ENCODE measurements at regions not wholly inside any gene's neighbourhood (a gene's known extent, or its start where the extent isn't known, plus 50 kb on each side); places are given as distances from the start of the nearest gene placed in this dataset.
A peak's percentile ranks its signal among the peaks of the same experiment; 100 is the strongest.

DNA sequence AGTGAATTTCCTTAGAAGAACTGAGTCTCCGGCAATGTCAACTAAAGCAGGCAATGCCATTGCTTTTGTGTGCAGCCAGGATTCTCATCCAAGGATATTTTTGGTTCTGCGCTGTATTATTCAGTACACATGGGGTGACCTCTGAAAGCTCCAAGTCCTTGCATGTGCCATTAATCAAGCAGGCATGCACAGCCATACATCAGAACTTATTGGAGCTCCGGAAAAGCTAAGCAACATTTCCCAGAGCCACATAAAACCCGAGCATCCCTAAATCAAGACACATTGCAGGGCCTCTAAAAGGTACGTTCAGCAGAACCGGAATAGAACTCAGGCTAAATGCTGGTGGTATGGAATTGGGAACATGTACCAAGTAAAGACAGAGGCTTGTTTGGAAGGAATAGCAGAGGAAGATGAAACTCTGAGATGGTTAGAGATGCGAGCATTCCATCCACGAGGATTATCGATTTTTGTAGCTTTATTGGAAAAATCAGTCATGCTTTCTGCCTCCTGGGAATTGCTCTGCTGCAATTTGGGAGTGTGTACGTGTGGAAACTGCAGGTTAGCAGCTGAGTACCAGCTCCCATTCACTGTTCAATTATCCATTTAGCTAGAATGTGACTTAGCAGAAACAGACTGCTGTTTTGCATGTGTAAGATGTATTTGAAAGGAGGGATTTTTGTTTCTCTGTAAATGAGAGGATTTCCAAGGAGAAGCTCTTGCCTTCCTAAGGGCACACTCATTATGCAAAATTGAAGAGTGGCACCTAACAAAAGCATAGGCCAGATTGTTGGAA lies 143.7 kb upstream of the WWC1 start:
- H3K4me3 ChIP-seq (ENCODE audit: low read length): peak overlapping the region; percentile 16
- TF ChIP-seq, protein P1, sequence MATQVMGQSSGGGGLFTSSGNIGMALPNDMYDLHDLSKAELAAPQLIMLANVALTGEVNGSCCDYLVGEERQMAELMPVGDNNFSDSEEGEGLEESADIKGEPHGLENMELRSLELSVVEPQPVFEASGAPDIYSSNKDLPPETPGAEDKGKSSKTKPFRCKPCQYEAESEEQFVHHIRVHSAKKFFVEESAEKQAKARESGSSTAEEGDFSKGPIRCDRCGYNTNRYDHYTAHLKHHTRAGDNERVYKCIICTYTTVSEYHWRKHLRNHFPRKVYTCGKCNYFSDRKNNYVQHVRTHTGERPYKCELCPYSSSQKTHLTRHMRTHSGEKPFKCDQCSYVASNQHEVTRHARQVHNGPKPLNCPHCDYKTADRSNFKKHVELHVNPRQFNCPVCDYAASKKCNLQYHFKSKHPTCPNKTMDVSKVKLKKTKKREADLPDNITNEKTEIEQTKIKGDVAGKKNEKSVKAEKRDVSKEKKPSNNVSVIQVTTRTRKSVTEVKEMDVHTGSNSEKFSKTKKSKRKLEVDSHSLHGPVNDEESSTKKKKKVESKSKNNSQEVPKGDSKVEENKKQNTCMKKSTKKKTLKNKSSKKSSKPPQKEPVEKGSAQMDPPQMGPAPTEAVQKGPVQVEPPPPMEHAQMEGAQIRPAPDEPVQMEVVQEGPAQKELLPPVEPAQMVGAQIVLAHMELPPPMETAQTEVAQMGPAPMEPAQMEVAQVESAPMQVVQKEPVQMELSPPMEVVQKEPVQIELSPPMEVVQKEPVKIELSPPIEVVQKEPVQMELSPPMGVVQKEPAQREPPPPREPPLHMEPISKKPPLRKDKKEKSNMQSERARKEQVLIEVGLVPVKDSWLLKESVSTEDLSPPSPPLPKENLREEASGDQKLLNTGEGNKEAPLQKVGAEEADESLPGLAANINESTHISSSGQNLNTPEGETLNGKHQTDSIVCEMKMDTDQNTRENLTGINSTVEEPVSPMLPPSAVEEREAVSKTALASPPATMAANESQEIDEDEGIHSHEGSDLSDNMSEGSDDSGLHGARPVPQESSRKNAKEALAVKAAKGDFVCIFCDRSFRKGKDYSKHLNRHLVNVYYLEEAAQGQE (IDR thresholded peaks at IDR 0.05; ENCODE audit: borderline replicate concordance): peak; percentile 53
- TF ChIP-seq RAD21 (conservative IDR thresholded peaks at IDR 0.05) (no peak), POLR2AphosphoS5 (IDR thresholded peaks at IDR 0.05) (peak; percentile 13)
- no peak overlapping the region for H2AFZ ChIP-seq (ENCODE audit: low read depth, low read length)
- no peaks in the 10 kb centered on the region for H4K20me1 ChIP-seq (ENCODE audit: insufficient read depth)
- H3K9me2 ChIP-seq (ENCODE audit: insufficient read depth, low read length): no peaks in the 10 kb centered on the region
- H3K79me2 ChIP-seq (replicated peaks; ENCODE audit: insufficient read depth, low read length): no peaks in the 10 kb centered on the region
- no peaks in the 10 kb centered on the region for H3K9me3 ChIP-seq (ENCODE audit: low read length)
- peaks cover 3% of the 10 kb centered on the region for H3K27me3 ChIP-seq (ENCODE audit: insufficient read depth, low read depth, low read length)
- no peaks in the 10 kb centered on the region for H3F3A ChIP-seq (ENCODE audit: insufficient read depth, low read length, poor library complexity, severe bottlenecking)
- H3K9ac ChIP-seq (ENCODE audit: low read length): no peak overlapping the region
- H3K27ac ChIP-seq (ENCODE audit: low read length): no peak overlapping the region
- H3K36me3 ChIP-seq (ENCODE audit: insufficient read depth, low read length): no peaks in the 10 kb centered on the region
- no peak overlapping the region for H3K4me2 ChIP-seq (ENCODE audit: low read length)

GRCh38 chr5:168151041-168151440 lies 140.4 kb upstream of the WWC1 start:
- Histone ChIP-seq H3K27ac (ENCODE audit: low read length) (no peak overlapping the region), H4K20me1 (ENCODE audit: insufficient read depth) (no peaks in the 10 kb centered on the region), H3K36me3 (ENCODE audit: insufficient read depth, low read length) (no peaks in the 10 kb centered on the region), H2AFZ (ENCODE audit: low read depth, low read length) (no peak overlapping the region), H3K9ac (ENCODE audit: low read length) (no peak overlapping the region), H3K4me2 (ENCODE audit: low read length) (no peak overlapping the region), H3K4me3 (ENCODE audit: low read length) (no peak overlapping the region), H3K9me2 (ENCODE audit: insufficient read depth, low read length) (no peaks in the 10 kb centered on the region), H3K79me2 (replicated peaks; ENCODE audit: insufficient read depth, low read length) (no peaks in the 10 kb centered on the region), H3K9me3 (ENCODE audit: low read length) (no peaks in the 10 kb centered on the region), H3K27me3 (ENCODE audit: insufficient read depth, low read depth, low read length) (peaks cover 3% of the 10 kb centered on the region), H3F3A (ENCODE audit: insufficient read depth, low read length, poor library complexity, severe bottlenecking) (no peaks in the 10 kb centered on the region)
- TF ChIP-seq EP300 (conservative IDR thresholded peaks at IDR 0.05; ENCODE audit: poor library complexity, severe bottlenecking): no peak
- no peak for TF ChIP-seq CTCF (IDR thresholded peaks at IDR 0.05; ENCODE audit: poor library complexity, severe bottlenecking)
- no peak for TF ChIP-seq EZH2 (IDR thresholded peaks at IDR 0.05; ENCODE audit: borderline replicate concordance, insufficient read depth, low read length, poor library complexity, severe bottlenecking)
- no peak for TF ChIP-seq SMC3 (conservative IDR thresholded peaks at IDR 0.05; ENCODE audit: poor library complexity)
- TF ChIP-seq TAF1 (IDR thresholded peaks at IDR 0.05; ENCODE audit: low read depth): no peak
- TF ChIP-seq RAD21 (conservative IDR thresholded peaks at IDR 0.05): no peak
- TF ChIP-seq, protein P1 (IDR thresholded peaks at IDR 0.05; ENCODE audit: borderline replicate concordance): no peak
- no peak for TF ChIP-seq POLR2AphosphoS5 (IDR thresholded peaks at IDR 0.05)
- TF ChIP-seq MXI1 (conservative IDR thresholded peaks at IDR 0.05; ENCODE audit: poor library complexity, severe bottlenecking): no peak
